Globus pallidus (tissue), 1 donor: ENCODE measurements at regions not wholly inside any gene's neighbourhood (a gene's known extent, or its start where the extent isn't known, plus 50 kb on each side); places are given as distances from the start of the nearest gene placed in this dataset.

ENCODE experiments used
- DNase-seq: peaks from one replicate; pipeline ENCODE4 v3.0.0-alpha.2; 2015; ENCODE audit warnings: low spot score

DNA sequence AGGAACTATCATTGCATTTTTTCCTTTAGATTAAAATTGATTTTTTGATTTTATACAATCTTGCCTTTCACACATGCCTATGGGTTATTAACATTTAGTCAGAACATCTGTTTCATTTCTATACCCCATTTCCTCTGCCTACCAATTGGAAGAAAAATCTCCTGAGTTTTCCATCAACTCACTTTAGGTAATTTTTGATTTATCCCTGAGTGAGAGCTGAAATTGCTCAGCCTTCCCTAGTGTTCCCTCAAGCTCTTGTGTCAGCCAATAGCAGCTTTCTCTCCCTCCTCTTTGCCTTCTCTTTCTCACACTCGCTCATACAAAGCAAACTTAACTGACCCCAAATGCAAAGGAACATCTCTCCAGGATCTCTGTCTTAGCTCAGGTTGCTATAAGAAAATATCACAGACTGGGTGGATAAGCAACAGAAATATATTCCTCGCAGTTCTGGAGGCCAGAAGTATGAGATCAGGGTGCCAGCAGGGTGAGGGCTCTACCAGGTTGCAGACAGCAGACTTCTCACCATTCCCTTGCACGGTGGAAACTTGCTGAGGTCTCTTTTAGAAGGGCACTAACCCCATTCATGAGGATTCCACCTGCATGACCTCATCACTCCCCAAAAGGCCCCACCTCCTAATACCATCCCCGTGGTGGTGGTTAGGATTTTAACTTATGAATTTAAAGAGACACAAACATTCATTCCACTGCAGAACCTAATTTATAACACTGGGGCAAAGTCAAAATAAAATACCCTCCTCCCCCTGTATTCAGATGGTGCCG is 224.2 kb upstream of the SFSWAP start:
- no peak for DNase-seq

DNA sequence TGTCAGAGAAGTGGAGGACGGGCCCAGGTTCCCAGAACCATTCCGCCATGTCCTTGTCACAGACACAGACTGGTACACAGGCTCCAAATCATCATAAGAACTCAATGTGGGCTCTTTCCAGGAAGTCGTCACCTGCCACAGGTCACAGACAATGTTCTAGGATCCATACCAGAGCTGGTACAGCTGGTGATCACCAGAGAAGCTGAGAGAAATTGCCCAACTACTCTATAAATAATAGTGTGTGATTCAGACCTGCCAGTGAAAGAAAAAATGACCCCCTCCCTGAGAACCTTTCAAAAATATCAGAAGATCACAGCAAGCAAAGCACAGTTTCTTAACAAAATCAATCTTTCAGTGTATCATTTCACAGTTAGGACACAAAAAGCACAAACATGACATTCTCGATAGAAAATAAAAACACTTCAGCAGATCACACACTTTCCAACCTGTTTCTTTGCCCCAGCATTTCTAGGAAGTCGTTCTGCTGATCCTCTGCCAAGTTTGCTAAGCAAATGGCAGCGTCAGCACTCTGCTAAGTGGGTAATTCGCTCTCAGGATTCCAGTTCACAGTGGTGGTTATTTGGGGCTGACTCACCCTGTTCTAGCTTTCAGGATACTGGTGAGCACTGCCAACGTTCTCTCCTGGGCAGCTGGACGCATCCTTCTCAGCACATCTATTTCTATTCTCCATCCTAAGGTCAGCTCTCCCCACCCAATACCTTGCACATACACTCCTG is 223.3 kb upstream of the SFSWAP start:
- peak; percentile 31 for DNase-seq

DNA sequence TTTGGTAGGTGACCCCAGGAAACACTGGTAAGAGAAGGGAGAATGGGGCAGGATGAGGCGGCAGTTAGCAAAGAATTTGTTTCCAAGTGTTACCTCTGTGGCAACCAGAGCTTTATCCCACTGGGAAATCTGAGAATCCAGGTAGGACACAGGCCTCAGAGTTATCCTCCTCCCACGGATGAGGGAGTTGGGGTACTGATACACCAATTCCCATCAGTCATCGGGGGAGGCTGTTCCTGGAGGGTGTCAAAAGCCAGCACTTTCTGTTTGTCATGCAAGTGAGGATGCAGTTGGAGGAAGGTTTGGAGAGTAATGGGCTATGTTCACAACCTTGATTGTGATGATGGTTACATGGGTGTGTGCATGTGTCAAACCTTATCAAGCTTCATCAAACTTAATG is 221.2 kb upstream of the SFSWAP start:
- no peak for DNase-seq

DNA sequence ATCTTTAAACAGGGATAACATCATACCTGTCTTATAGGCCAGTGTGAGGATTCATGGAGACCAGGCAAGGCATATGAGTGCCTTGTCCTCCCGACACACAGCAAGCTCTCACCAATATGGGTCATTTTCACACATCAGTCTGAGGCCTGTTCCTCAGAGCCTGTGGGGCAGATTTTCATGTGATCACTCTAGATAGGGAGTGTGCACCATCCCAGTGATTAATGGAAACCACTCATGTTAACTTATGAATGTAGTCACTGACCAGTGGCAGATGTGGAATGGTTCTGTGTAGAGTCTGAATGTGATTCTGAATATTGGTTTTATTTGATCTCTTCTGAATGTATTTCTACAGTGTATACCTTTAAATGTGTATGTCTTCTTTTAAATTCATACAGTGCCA is 219.7 kb upstream of the SFSWAP start:
- DNase-seq, result no peak

DNA sequence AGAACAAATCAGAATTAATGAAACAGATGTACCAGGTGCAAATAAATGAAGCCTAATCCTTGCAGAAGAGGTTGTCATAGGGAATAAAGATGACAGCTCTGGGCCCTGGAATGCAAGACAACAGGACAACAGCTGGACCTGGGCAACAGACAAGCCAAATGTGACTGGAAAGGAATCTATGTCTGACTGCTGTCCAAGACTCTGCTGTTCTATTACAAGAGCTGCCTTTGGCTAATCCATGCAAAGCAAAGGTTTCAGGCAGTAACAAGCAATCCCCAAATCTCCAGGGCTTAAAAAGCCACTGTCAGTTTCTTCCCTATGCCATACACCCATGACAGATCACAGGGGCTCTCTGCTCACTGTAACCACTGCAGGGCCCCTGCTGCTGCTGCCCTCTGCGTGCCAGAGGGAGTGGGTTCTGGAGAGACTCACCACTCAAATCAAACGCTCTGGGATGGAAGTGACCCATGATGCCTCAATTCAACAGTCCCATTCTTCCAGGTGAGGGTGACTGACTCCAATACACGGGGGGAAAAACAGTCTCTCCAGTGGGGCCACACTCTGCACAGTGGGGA is 218.9 kb upstream of the SFSWAP start:
- DNase-seq, result no peak

DNA sequence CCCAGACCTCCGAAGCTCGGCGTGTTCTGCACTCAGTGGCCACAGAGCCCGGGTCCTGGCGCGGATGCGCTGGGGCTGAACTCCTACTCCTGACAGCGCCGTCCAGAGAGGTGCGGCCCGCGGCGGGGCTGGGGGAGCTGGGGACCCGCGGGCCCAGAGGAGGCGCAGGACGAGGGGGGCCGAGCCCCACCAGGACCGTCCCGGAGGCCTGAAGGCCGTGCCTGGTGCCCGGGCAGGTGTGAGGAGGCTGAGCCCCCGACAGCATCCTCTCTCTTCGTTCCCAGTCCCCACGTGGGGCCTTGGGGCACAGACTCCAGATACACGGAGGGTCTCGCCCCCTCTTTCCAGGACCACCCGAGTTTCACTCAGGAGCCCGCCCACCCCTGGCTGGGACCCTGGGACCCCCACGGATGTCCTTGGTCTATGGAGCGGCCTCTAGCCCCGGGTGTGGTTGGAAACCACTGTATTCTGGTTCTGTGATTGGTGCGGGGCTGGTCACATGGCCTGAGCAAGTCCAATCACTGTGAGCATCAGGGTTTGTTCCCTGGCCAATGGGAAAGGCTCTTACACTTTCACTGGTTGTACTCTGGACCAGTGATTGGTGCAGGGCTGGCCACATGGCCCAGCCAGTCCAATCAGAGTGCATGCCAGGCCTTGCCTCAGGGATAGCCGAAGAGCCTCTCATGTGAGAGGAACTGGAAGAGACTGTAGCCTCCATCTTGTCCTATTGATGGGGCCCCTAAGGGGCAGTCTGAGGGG is 217.6 kb upstream of the SFSWAP start:
- DNase-seq, result no peak

DNA sequence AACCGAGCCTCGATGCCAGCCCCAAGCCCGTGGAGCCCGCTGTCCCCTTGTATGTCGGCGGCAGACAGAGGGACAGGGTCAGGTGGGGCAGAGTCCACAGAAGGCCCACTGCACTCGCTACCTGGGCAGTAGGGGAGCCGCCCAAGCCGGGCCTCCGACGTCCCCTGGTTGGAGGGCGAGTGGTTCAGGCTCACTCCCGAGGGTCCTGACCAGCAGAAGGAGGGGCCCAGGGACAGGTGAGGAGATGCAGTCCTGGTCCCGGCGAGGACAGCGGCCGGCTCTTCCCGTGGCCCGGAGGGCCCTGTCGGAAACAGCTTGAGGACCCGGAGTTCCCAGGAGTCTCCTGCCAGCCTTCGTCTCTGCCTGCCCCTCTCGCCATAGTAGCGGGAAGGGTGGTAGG is 216.7 kb upstream of the SFSWAP start:
- DNase-seq, result no peak

DNA sequence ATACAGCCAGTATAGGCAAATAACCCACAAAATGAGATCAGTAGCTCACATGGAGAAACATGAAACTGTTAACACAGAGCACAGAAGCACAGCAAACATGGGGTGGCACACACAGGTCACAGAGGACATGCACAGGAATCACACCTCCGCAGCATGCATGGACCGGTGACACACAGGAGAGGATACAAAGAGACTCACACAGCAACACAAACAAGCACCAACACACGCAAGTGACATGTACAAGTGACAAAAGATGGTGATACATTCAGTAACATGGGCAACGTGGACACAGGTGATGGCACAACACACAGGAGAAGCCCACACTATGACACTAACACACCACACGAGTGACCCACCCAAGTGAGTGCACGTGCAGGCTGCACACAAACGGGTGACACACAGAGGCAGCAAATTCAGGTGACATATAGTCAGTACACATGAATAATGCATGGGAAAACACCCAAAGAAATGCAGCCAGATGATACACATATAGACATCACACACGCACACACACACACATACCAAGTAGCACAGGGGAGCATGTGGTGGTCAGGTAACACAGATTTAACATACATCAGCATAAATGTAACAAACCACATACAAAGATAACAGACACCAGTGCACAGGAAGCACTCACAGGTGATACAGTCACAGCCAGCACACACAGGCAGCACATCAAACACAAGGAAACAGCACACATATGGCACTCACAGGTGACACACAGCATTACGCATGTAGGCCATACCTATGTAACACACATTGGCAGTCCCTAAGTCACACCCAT is 216.0 kb upstream of the SFSWAP start:
- DNase-seq, result no peak

DNA sequence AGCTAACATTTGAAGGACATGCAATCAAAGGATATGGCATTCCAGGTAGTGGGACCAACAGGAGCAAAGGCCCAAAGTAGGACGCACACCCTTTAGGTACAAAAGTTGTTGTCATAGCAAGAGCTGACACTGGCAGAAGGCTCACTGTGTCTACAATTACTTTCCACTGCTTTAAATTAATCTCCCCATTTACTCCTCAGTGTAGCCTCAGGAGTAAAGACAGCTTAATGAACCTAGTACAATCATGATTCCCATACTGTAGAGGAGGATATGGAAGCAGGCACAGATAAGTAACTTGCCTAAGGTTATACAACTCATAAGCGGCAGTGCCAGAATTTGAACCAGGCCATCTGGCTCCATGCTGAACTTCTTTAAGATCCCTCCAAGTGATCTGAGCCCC is 212.9 kb upstream of the SFSWAP start:
- DNase-seq, result no peak

DNA sequence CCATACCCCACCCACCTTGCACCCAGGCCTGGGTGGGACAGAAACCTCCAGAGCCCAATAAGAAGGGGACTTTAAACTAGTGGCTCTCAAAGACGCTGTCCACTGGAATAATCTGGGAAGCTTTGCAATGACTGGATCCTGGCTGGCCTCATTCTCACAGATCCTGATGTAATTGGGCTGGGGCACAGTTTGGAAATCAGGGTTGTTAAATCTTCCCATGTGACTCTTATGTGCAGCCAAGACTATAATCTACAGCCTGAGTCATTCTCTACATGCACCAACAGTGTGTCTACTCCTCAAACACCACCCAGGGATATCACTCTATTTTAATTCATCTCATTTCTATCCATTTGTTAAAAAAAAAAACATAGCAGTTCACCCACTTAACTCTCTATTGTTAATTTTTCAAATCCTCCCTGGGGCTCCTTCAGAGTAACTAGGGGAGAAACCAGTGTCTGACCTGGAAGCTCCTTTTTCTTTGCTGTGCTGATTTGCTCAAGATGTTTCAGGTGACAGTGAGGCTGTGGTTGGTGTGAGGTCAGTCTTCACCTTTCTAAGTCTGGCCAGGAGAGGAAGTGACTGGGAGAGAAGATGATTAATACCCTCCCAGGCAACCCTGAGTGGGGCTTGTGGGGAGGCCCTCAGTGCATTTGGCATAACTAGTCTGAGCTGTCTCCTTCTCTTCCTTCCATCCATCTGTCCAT is 211.6 kb upstream of the SFSWAP start:
- DNase-seq, result no peak

DNA sequence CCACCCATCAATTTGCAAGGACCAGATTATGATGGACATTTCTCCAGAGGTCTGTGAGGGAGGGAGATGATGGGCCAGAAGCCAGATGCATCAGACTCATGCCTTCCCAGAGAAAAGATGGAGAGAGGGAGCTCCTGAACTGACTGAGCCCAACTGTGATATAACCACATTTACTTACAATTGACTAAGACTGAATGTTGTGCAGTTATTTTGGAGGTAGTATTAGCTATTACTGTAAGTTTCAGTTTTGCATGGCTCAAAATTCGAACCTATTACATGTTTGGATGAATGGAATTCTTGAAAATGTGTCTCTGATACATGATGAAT is 211.1 kb upstream of the SFSWAP start:
- DNase-seq, result no peak

DNA sequence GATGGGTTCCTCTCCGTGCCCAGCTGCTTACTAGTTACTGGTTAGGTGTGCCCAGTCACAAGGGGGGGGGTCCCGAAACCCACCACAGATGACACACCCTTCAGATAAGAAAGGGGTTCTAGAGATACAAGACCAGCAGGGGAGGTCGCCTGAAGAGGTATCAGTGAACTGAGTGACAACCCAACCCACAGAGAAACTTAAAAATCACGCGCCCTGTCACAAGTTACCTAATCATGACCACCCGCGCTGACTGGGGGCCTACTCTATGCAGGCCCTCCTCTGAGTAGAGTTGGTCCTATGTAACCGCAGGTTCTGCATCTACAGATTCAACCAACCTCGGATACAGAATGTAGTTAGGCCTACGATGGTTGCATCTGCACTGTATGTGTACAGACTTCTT is 210.3 kb upstream of the SFSWAP start:
- no peak for DNase-seq

DNA sequence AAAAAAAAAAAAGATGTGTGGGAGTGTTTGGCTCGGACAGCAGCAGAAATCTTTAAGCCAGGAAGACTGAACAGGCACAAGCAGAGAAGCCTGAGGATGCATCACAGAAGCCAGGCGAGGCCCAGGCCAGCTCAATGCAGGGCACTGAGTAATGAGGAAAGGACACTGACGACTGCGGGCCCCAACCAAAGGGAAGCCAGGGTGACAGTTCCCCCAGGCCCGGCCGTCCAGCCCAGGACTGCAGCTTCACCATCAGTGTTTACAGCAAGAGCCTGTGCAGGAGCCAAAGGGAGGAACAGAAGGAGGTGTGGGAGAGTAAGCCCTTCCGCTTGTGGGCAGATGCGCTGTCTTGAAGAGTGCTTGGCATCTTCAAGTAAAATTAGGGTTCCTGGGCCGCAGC is 205.3 kb upstream of the SFSWAP start:
- DNase-seq, result no peak

DNA sequence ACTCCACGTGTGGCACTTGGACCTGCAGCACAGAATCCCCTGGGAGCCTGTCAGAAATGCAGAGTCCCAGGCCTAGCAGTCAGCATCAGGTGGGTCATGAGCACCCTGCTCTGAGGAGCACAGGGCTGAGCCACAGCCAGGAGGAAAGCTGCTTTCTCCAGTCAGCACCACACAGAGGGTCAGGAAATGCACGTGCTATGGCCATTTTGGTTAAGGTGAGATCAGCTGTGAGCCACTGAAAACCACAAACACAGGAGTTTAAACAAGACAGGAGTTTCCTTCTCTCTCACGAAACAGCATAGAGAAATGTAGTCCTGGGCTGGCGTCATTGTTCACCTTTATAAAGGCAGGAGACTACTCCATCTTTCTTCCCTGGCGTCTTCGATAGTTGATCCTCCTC is 204.5 kb upstream of the SFSWAP start:
- no peak for DNase-seq

DNA sequence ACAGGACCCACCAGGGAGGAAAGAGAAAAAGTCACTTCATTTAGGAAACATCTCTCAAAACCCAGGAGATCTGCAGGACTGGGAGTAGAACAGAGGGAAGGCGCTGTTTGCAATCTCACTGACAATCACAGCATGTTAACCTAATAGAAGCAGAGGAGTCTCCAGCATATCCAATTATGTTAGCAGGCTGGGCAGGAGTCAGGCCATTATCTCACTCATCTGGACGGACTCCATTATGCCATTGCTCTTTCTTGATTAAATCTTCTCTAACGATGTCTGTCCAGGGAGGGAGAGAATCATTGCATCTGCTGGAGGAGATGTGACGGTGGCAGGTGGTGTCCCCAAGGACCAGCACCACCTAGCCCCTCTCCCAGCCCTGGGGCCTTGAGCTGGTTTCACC is 203.8 kb upstream of the SFSWAP start:
- no peak for DNase-seq

DNA sequence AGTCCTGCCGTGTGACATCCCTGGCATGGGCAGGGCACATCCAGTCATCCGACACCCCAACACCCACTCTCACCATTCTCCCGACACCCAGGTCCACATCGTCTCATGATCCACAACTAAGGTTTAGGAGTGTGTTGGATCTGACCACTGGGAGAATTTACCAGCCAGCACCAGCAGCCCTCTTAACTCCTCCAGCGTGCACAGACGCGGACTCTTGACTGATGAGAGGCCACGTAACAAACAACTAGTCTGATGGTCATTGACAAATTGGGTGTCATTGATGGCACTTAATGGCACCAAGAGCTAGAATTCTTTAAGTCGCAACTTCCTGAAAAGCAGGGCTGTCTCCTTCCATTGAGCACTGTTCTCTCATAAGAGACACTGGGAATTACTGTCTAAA is 203.0 kb upstream of the SFSWAP start:
- no peak for DNase-seq

DNA sequence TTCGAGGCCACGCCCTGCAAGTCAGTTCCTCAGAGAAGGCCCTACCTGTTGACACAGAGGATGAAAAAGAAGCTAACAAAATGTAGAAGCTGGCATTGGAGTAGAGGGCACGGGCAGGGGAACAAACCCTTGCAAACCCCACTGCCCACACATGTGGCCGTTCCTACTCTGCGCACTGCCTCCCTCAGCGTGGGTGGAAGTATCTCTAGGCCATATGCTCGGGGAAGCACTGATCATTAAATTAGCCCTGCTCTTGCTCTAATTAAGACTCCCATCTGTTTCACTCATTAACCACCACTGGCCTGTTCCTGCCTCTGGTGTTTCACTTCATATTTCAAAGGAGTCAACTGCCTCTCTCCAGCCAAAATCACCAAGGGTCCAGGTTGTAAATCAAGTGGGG is 201.2 kb upstream of the SFSWAP start:
- DNase-seq, result no peak

DNA sequence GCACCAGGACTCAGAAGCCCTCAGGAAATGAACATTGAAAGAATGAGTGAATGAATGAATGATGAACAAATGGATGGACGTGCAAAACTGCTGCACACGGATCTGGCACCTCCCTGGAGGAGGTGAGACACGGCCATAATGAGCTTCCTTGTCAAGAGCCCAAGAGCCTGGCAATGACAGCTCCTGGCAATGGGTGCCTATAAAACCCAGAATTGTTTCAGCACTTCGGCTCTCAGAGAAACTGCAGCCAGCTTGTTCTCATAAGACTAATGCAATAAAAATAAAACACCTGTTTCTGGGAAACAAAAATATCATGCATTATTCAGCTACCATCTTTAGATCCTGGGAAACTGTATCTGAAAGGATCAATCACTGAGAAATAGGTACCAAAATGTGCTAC is 200.5 kb upstream of the SFSWAP start:
- DNase-seq, result no peak

DNA sequence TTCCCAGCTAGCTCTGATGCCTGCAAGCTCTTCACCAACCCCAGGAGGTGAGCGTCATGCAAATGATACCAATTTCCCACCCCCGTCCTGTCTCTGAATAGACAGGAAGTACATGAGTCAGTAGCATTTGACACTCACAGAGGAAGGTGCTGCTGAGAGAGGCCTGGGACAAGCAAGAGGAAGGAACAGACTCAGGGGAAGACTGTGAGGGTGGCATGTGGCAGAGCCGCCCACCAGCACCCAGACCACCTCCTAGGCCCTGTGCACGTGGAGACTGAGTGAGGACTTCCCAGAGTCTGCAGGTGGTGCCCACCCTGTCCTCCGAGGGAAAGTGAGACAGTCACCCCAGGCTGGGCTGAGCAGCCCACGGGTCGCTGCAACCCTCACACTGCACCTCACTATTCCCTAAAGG is 199.5 kb upstream of the SFSWAP start:
- DNase-seq, result peak; percentile 5

DNA sequence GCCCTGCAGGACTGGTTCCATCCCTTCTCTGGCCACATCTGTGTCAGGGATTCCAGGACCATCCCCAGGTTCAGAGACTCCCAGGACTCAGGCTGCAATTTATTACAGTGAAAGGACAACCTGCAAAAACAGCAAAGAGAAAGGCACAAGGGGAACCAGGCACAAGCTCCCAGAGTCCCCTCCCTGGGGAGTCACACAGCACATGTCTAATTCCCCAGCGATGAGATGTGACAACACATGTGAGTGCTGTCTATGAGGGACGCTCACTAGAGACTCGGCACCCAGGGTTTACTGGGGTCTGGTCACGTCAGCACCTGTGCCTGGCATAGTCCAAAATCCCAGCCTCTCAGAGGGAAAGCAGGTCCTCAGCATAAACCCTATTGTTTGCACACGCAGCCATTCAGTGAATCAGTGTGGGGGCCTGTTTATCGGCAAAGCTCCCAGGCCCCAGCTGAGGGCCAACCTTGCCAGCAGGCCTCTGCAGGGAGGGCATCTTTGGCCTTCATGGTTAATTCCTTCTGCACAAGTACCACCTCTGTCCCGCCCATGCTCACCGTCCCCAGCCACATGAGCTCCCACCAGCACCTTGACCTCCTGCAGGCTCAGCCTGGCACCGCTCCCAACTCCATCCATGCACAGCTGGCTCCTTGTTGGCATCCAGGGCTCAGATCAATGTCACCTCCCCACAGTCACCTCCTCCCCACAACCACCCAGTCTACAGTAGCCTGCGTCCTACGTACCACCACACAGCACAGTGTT is 198.9 kb upstream of the SFSWAP start:
- no peak for DNase-seq

DNA sequence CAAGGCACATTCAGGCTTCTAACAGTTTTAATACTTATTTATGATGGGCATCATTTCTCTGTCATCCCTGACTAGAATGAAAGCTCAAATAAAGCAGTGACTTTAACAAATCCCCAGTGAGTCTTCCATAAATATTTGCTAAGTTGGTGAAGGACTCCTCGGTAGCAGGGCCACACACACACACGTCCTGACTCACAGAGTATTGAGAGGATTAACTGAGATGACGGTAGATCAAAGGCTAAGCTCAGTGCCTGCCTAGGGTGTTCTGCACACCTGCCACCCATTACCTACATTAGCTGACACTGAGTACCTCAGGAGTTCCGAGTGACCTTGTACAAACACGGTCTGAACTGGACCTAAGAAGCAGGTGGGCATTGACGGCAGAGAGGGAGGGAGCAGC is 197.3 kb upstream of the SFSWAP start:
- no peak for DNase-seq
